Hippocampal formation (tissue), 2 donors: ENCODE measurements at regions not wholly inside any gene's neighbourhood (a gene's known extent, or its start where the extent isn't known, plus 50 kb on each side); places are given as distances from the start of the nearest gene placed in this dataset.

Source experiments
- DNase-seq, 2 donors: peaks; one replicate each; lab custom pipeline; 2025; lab: John Stamatoyannopoulos, UW

DNA sequence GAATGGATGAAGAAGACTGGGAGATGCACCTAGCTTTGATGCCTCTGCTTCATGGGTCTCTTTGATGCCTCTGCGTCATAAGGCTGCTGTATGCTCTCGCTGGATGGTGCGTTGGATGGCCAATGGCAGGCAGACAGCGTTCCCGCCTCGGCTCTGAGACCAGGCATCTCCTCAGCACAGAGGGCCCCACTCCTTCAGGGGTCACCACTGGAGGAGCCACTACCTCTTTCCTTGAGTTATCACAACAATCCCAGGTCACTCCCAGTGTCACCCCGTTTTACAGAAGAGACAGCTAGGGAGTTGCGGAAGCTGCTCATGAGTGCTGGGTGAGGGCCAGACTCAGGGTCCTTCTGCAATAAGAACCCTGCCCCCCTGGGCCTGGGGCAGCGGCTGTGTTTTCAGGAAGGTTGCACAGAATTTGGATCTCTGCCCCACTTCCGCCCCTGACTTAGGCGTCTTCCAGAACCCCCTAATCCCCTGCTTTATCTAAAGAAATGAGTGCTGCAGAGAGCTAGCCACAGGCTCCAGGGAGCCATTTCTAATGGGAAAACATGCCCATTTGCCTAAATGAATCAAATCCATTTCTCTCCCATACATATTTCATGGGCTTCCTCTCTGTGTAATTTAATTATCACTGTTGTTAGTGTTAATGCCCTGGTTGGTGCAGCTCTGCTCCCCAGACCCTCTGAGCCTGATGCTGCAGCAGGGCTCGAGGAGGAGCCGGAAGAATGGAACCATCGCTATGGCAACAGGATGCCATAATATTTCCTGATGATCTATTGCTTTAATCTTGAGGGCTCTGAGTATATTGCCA is 131.8 kb upstream of the HS6ST1 start:
- no peak for DNase-seq

DNA sequence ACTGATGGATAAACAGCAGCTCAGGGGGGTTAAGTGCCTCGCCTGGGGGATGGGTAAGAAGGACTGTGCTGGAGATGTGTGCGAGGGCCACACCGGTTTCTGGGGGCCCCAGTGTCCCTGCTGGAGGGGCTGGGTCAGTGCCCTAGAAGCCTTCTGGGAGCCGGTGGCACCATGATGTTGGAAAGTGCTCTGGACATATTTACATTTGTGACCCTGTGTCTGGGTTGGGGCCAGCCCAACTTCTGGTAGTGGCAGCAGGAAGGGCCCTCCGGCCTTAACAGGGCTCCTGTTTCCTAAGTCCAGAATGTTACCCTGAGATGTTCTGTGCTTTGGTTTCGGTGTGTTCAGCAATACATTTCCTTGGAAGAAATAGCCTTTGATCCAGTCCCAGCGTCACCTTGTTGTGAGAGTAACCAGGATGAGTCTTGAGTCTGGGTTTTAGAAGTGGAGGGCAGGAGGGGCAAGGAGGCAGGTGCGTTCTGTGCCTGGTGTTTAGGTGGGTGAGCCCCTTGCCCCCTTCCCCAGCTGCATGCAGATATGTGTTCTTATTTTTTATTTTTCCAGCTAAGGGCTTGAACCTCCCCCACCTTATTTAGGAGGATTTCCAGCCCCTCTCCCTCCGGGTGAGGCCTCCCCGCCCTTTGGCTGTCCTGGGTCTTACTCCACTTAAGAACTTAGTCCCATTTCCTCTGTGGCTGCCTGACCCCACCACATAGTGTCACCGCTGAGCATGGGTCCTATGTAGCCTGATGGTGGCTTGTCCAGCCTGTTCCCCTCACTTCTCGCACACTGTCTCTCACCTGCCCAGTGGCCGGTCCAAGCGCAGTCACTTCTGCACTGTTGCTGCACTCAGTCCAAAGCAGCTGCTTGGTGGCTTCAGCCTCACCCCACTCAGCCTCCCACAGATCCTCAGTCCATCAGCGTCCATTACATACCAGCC is 132.7 kb upstream of the HS6ST1 start:
- DNase-seq, result no peak

DNA sequence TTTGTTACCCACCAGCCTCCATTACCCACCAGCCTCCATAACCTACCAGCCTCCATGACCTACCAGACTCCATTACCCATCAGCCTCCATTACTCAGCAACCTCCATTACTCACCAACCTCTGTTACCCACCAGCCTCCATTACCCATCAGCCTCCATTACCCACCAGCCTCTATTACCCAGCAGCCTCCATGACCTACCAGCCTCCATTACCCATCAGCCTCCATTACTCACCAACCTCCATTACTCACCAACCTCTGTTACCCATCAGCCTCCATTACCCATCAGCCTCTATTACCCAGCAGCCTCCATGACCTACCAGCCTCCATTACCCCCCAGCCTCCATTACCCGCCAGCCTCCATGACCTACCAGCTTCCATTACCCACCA is 133.3 kb upstream of the HS6ST1 start:
- DNase-seq, result no peak

DNA sequence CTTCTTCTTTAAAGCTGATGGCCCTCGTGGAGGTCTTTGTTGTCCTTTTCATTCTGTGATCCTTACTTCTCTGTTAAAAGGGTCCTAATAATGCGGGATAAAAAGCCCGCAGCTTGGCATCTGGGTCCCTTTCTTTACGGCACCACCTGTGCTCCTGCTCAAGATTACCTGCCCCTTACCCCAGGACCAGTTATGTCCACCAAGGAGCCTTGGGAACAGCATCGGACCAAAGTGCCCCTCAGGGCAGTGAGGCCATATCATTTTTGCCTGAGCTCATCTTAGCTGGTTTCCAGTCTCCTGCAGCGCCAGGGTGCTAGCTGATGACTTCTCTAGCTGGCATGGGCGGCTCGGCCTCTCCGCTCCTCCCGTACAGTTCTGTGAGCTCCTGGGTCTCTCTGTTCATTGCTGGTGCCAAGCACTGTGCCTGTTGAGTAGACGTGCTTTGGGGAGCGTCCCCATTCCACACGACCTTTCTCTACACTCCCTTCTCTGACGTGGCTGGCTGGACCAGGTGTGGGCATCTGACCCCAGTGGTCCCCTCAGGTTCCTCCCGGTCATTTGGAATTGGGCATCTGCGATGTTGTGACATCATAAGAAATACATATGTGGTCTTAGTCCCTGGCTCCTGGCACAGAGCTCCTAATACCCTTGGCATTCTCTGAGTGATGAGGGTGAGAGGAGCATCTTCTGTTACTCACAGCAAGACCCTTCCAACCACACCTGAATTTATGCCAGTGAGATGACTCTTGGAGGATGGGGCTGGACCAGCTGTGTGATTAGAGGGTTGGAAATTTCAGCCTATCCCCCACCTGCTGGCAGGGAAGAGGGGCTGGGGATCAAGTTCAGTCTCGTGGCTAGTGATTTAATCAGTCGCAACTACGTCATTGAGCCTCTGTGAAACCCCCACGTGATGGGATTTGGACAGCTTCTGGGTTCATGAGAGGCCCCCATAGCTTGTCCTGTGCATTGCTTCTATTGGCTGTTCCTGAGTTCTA is 134.2 kb upstream of the HS6ST1 start:
- DNase-seq, result no peak

DNA sequence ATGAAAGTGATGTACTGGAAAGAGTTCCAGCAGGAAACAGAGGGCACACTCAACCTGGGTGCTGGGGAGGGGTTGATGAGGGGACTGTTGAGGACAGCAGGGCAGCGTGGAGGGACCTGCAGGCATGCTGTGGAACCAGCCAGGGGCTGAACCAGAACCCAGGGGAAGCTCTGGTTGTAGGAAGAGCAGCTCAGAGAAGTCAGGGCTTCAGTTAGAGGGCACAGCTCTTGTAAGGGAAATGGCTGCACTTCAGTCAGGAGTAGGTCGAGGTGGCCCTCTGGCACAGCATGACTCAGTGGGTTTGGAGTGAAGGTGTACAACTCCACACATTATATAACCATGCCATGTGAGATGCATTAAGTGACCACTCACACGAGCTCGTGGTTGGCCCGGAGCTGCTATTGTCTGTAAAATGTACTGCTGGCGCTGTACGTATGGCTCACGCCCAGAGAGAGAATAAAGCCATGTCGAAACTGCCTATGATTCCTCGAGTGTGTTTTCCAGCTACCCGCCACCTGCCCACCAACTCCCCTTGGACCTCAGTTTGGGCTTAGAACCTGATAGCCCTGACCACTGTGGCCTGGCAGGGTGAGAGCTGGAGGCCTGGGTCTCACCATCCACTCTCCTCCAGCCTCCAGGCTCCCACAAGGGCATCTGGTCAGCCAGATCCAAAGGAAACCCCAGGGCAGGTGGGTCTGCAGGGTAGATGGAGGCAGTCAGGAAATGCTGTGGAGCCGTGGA is 136.5 kb upstream of the HS6ST1 start:
- DNase-seq, result no peak

DNA sequence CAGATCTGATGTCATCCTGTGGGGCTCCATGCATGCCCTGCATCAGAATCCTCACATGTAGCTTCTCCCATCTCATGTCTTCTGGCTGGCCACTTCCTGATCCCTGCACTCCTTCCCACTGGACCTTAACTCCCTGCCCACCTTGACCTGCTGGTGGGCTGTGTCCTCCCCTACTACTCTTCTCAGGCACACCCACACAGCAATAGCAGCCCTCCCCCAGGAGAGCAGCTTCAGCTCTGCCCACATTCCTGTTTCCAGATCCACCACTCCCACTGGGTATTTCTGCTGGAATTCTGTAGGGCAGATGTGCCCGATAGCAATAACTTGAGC is 137.0 kb upstream of the HS6ST1 start:
- DNase-seq, result no peak

DNA sequence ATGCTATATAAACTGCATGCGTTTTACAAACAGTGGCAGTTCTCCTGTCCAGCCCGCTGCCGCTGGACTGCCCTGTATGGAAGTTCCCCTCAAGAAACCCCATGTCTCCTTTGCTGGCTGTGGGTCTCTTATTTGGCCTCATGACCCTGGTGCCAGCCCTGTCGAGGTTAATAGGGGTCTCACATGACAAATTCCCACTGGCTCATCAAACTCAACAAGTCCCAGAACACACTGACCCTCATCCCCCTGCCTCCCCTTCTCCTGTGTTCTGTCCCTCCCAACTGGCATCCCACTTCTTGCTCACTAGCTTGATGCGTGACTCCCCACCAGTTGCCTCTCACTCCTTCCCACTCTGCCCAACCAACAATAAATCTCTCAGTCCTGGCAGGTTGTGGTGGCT is 137.6 kb upstream of the HS6ST1 start:
- no peak for DNase-seq

DNA sequence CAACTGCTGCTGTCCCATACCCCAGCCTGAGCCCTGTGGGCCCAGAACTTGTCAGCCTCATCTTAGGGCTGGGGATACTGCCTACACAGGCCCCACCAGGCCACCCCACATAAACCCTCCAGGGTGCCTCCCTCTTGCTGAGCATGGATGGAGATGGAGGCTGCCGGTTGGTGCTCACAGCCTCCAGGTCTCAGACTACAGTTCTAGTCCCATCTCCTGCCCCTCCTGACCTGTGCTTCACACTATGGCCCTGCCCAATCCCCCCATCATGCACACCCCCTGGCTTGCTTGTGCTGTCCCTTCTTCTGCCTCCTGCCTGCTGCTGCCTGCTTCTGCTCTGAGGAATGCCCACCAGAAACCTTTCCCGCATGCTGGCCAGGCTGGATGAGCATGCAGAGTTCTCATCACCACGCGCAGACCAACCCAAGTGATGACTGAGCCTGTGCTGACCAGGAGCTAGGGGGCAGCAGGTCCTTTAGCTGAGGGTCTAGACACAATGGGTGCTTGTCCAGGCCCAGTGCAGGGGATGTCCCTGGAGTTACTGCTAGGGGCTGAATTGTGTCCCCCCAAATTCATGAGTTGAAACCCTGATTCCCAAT is 138.4 kb upstream of the HS6ST1 start:
- DNase-seq, result no peak

DNA sequence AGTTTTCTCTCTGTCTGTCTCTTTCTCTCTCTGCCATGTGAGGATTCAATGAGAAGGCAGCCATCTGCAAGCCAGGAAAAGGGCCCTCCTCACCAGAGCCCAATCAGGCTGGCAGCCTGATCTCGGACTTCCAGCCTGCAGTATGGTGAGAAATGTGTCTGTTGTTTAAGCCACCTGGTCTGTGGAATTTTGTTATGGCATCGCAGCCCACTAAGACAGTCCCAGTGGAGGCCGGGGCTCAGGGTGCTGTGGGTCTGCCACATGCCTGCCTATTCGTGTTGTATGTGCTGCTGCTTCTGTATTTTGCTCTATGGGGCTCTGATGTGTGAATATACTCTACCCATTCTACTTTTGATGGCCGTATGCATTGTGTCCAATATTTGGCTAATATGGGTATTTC is 139.0 kb upstream of the HS6ST1 start:
- DNase-seq, result no peak

DNA sequence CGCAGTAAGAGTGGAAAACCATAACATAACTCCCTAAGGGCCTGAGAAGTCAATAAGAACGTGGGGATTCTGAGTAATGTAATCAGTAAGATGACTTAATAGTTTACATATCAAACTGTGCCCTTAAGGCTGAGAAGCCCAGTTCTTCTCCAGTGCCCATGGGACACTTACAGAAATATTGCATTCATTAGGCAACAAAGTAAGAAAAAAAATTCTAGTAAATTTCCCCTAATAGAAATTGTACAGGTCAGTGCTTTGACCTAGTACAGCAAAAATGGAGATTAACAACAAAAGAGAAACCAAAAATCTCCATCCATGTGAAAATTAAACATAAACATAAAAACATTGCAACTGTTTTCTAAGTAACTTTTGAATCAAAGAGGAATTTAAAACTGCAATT is 139.8 kb upstream of the HS6ST1 start:
- DNase-seq, result no peak

DNA sequence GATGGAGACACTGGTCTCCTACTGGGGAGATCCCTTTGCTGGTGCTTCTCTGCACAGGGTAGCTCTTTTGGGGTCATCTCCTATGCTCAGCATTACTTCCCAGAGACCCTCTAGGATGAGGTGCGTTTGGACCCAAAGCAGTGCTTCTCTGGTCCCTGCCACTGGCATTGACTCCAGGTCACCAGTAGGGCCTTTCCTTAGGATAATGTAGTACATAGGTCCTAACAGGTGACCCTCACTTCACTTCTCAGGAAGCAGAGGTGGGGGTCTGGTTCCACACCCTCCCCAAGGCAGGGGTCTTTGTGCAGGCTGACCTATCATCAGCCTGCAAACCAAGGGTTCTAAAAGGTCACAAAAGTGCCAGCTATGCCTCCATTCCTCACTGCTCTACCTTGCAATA is 145.8 kb upstream of the HS6ST1 start:
- DNase-seq, result no peak

DNA sequence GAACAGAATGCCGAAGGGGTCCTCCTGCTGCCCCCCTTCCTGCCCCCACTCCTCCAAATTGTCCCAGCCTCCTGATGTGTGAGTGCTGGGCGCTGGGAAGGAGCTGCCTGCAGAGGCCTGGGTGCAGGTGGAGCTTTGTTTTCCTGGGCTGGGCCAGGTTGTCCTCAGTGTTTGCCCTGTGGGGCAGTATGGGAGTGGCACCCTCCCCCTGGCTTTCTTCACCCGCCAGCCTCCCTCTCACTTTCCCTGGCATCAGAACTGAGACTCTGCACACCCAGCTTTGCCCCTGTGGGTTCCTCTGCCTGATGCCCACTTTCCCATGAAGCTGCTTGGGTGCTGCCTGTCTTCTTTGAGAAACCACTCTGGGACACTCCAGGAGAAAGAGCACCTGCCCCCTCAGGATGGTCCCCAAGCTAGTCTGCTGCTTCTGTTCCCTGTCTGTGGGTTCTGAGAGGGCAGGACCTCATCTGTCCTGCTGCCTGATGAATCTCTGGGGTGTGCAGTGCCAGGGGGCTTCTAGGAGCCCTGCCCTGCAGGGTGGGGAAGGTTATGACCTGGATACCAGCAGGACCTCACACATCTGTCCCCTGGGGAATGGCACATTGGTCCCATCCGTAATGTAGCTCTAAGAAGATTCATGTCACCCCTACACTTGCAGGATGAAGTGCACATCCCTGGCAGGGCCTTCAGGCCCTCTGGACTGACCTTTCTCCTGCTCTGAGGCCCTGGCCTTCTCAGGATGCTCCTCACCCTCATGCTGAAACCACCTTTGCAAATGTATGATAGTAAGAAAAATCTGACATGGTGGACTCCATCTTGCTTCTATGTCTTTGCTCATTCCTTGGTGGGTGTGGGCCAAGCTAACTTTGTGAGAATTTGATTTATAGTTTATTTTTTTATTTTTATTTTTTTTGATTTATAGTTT is 146.8 kb upstream of the HS6ST1 start:
- no peak for DNase-seq

DNA sequence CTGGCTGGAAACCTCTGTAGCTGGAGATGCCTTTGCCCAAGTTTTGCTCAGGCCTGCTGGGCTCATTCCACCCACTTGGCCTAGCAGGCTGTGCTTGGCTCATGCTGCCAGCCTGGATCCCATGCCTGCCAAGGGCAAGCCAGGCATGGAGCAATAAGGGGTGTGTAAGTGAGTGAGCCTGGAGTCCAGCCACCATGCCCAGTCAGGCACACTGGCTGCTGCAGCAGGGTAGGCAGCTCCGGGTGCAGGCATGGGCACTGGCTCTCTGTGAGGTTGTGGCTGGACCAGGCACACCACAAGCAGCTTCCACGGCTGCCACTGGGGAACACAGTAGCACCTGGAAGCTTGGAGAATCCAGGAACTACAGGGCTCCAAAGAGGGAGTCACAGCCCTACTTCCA is 147.7 kb upstream of the HS6ST1 start:
- DNase-seq, result peak in 1 of 2 donors; percentile 7

DNA sequence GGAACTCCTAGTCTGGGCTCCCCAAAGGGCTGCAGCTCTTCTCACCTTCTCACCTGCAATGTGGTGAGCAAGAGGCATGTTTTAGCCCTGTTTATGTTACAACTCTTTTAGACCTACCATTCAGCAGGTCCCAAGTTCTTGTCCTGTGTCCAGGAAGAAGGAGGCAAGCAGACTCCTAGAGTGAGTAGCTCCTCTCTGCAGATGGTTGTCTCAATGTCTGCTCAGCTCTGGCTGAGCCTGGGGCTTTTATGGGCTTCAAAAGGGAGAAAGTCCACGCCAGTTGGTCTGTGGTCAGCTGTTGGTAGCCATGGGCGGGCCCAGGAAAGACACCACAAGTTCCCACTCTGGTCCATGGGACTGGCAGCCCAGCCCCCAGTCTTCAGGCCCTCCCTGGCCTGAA is 148.1 kb upstream of the HS6ST1 start:
- DNase-seq, result no peak

DNA sequence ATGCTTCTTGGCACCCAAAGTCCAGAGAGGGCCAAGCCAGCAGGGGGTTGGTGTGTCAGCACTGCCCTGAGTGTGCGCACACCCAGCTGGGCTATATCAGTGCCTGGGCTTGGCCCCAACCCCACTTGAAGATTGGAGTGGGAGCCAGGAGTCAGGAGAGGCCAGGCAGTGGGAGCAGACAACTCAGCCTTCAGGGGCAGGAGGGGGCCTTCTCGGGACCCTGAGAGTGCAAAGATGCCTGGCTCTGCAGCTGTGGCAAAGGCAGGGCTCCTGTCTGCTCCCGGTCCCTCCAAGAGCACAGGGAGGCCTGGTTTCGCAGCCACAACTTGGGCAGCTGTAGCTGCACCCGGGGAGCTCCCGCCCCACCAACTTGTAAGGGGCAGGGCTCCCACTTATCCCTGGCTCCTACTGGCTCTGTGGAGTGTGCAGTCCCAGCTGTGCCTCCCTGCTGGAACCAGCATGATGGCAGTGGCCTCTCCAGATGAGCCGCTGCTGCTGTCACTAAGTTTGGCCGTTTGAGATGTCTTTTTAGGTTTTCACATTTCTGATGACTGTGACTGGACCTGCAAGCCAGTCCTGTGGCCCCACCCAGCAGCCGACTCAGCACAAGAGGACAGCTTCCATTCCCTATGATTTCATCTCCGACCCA is 148.8 kb upstream of the HS6ST1 start:
- DNase-seq, result no peak

DNA sequence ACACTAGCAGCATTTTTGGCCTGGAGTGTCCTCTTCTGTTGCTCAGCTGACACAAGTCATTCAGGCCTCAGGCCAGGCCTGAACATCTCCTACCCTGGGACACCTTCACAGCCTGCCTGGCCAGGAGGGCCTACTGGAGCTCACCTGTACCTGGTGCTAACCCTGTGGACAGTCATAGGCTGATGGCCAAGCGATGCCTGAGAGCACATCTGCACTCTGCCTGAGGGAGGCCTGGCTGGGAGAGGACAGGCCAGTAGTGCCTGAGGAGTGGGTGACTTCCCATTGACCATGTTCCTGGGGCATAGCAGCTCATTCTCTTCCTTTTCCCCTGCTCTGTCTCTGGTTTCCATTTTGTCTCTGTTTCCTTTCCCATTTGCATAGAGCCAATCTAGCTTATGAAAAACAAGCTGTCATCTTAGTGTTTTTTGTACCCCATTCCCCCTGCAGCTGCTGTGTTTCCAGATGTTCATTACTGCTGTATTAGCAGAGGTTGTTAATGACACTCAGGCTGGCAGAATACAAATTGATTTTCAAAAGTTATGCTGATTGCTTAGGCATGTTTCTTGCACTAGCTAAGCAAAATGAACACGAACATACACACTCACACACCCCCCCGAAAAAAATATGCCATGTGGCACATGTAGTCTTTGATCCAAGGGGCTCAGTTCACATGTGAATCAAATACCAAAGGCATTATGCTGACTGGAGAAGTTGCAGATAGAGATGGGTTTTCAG is 149.7 kb upstream of the HS6ST1 start:
- DNase-seq, result no peak

DNA sequence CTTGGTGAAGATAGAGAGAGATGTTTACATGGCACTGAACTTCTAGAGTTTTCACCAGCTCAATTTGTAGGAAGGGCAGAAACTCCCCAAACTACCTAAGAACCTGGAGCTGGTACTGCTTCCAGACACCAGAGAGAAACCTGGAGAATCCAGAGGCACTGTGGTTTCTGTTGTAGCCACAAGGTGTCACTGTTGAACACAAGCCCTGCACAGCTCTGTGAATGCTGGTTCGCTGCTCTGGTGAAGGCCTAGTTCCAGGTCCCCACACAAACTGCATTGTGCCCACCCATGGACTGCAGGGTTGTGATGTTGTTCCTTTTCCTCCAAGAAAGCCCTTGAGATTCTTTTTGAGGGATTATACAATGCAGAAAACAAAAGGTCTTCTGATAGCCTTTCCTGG is 150.5 kb upstream of the HS6ST1 start:
- no peak for DNase-seq

DNA sequence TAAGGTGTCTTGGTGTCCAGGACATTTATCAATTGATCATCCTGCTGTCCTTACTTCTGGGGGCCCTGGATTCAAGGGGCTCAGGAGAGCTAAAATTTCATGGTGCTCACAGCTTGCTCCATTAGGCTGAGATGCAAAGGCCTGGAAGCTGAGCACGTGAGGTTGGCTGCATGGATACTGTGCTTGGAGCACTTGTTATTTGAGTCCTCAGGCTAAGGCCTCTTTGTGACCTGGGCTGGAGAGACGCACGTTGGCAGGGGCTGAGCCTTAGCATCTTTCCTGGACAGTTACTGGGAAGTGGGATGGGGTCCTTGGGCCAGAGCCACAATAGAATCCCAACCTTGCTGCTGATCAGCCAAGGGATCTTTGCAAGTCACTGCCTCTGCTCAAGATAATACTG is 151.2 kb upstream of the HS6ST1 start:
- no peak for DNase-seq

DNA sequence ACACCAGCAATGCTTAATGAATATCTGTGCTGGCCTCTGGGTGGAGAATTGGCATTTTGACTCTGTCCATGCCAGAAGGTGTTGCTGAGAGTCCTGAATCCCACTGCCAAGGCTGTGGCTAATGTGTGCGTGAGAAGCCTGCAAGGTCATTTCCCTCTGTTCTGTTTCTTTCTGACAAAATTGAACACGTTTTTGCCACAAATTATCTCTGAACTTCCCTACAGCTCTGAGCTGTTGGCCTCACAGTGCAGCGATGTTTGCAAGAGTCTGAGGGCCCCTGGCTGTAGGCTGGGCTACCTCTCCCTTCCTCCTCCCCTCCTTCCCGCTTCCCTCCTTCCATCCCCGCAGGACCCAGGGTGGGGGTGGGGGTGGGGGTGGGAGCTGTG is 154.1 kb upstream of the HS6ST1 start:
- no peak for DNase-seq
